ENCODE measurements at regions not wholly inside any gene's neighbourhood (a gene's known extent, or its start where the extent isn't known, plus 50 kb on each side); places are given as distances from the start of the nearest gene placed in this dataset.
A peak's percentile ranks its signal among the peaks of the same experiment; 100 is the strongest.
"Not testable (repeated sequence)": the region's sequence is repeated elsewhere in the genome, so short reads cannot be mapped to it uniquely, and the experiment has no call there.

DNA sequence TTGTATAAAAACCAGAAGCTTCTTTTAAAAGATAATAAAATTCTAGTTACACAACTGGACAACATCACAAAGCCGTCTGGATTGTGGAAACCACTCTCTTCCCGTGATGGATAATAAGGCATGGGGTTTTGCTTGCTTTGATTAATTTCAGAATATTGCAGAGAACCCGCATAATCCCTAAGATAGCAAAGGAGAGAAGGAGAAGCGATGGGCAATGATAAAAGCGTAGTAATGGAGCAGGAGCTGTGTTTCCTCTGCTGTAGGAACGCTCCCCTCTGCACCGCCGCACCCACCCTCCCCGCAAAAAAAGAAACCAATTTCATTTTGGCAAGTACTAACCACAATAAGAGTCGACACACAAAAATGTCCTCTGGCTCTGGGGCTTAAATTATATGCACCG is 340.9 kb upstream of the PSMD7 start:
- no peak overlapping the region for H3K27ac Mint-ChIP-seq
- no peak for DNase-seq (ENCODE audit: extremely low spot score, unreplicated experiment)
- H3K4me1 Mint-ChIP-seq (ENCODE audit: unreplicated experiment) = peaks cover 29% of the 10 kb centered on the region
- TF ChIP-seq, protein P1, sequence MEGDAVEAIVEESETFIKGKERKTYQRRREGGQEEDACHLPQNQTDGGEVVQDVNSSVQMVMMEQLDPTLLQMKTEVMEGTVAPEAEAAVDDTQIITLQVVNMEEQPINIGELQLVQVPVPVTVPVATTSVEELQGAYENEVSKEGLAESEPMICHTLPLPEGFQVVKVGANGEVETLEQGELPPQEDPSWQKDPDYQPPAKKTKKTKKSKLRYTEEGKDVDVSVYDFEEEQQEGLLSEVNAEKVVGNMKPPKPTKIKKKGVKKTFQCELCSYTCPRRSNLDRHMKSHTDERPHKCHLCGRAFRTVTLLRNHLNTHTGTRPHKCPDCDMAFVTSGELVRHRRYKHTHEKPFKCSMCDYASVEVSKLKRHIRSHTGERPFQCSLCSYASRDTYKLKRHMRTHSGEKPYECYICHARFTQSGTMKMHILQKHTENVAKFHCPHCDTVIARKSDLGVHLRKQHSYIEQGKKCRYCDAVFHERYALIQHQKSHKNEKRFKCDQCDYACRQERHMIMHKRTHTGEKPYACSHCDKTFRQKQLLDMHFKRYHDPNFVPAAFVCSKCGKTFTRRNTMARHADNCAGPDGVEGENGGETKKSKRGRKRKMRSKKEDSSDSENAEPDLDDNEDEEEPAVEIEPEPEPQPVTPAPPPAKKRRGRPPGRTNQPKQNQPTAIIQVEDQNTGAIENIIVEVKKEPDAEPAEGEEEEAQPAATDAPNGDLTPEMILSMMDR (conservative IDR thresholded peaks at IDR 0.05) = no peak
- H3K9me3 Mint-ChIP-seq = no peaks in the 10 kb centered on the region
- no peaks in the 10 kb centered on the region for H3K36me3 Mint-ChIP-seq
- no peak overlapping the region for H3K4me3 Mint-ChIP-seq
- H3K27me3 Mint-ChIP-seq = peaks cover 3% of the 10 kb centered on the region

DNA sequence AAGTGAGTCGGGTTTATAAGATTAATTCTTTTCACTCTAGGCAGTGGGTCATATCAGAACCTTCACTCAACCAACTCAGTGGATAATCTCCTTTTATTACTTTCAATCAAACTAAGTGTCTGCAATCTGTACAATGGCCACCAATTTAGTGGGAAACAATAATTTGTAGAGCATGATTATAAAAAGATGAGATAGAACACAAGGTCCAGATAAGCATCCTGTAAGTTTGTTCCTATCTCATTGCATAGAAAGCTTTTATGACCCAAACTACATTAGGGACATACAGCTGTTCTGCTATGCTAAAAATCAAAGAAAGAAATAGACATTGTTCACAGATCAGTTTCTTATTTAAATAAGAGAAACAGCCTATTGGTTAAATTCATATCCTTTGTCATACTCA is 341.4 kb upstream of the PSMD7 start:
- Mint-ChIP-seq H3K9me3 (no peaks in the 10 kb centered on the region), H3K4me1 (ENCODE audit: unreplicated experiment) (peaks cover 29% of the 10 kb centered on the region), H3K27ac (no peak overlapping the region), H3K27me3 (peaks cover 3% of the 10 kb centered on the region), H3K36me3 (no peaks in the 10 kb centered on the region), H3K4me3 (no peak overlapping the region)
- TF ChIP-seq, protein P1 (conservative IDR thresholded peaks at IDR 0.05) = no peak
- DNase-seq (ENCODE audit: extremely low spot score, unreplicated experiment) = no peak

DNA sequence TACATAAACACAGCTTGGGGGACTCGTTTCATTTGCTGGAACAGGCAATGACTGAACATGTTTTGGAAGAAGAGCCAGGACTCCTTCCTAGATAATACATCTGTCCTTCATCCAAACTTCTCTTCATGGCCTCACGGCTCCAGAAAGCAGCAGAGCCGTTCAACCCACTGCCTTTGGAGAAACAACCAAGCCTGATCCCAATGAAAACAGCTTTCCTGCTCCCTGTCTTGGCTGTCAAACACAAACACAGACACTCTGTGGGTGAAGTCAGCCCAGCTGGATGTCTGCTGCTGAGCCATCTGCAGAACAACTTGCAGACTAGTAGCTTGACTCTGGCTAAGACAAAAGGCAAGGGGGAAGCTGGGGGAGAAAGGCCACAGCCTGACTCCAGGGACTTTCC is 345.1 kb upstream of the PSMD7 start:
- no peaks in the 10 kb centered on the region for H3K36me3 Mint-ChIP-seq
- H3K4me3 Mint-ChIP-seq = no peak overlapping the region
- peaks cover 5% of the 10 kb centered on the region for H3K9me3 Mint-ChIP-seq
- H3K27ac Mint-ChIP-seq = peak overlapping the region; percentile 30
- TF ChIP-seq, protein P1 (conservative IDR thresholded peaks at IDR 0.05) = no peak
- H3K4me1 Mint-ChIP-seq (ENCODE audit: unreplicated experiment) = peaks cover 36% of the 10 kb centered on the region
- H3K27me3 Mint-ChIP-seq = peaks cover 3% of the 10 kb centered on the region
- no peak for DNase-seq (ENCODE audit: extremely low spot score, unreplicated experiment)

DNA sequence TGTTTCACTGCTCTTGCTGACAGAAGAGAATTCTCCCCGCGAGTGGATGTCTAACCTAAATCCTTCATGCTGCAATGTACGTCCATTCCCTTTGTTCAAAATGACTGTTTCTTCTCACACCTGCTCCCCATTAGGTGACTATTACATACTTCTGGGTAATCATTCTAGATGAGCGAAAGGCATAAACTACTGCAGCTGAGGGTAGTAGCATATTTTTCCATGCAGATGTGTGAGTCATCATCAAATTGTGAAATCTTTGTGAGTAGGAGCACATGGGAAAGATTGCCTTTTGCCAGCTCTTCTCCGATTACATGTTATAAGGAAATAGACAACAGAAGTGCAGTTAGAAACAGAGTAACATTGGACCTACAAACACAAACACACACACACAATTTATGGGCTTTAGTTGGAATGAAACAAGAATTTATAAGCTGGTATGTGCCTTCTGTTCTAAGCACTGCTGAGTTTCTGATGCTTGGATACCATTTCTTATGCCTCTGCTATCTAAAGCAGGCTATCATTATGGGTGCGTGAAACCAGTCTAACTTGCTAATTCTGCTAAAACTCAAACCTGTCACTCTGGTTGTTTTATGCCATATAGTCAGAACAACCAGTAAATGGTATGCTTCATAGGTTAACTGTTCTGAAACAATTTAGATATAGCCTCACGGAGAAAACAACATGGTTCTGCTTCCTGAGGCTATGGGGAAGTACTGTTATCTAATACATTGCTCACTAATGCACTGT is 346.9 kb upstream of the PSMD7 start:
- peak overlapping the region; percentile 94 for H3K27ac Mint-ChIP-seq
- H3K4me3 Mint-ChIP-seq = peak overlapping the region; percentile 42
- H3K27me3 Mint-ChIP-seq = peaks cover 3% of the 10 kb centered on the region
- no peak for DNase-seq (ENCODE audit: extremely low spot score, unreplicated experiment)
- H3K9me3 Mint-ChIP-seq = peaks cover 5% of the 10 kb centered on the region
- TF ChIP-seq, protein P1 (conservative IDR thresholded peaks at IDR 0.05) = no peak
- H3K36me3 Mint-ChIP-seq = no peaks in the 10 kb centered on the region
- H3K4me1 Mint-ChIP-seq (ENCODE audit: unreplicated experiment) = peaks cover 29% of the 10 kb centered on the region

DNA sequence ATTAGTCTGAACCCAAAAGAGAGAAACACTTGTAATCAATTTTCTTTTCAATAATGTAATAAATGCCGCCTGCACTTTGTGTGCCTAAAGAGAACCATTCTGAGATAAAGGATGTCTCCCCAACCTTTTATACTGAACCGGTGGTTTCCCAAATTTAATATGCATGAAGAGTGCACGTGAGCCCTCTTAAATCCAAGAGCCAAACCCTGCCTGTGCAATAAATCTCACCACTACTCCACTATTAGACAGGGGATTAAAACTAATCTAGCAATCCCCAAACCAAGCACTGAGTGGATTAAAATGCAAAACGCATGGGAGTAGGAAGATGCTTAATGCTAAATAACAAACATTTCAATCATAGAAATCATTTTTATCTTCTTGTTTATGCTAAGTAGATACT is 351.0 kb upstream of the PSMD7 start:
- peaks cover 5% of the 10 kb centered on the region for H3K9me3 Mint-ChIP-seq
- H3K36me3 Mint-ChIP-seq = no peaks in the 10 kb centered on the region
- peaks cover 12% of the 10 kb centered on the region for H3K4me1 Mint-ChIP-seq (ENCODE audit: unreplicated experiment)
- no peak for DNase-seq (ENCODE audit: extremely low spot score, unreplicated experiment)
- H3K27me3 Mint-ChIP-seq = no peaks in the 10 kb centered on the region
- H3K4me3 Mint-ChIP-seq = no peak overlapping the region
- TF ChIP-seq, protein P1 (conservative IDR thresholded peaks at IDR 0.05) = no peak
- H3K27ac Mint-ChIP-seq = no peak overlapping the region

DNA sequence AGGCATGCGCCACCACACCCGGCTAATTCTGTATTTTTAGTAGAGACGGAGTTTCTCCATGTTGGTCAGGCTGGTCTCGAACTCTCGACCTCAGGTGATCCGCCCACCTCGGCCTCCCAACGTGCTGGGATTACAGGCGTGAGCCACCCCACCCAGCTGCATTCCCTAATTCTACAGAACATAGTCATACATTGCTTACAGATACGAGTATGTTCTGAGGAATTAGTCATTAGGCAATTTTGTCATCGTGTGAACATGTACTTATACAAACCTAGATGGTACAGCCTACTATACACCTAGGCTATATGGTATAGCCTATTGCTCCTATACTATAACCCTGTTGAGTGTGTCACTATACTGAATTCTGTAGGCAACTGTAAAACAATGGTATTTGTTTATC is 353.4 kb upstream of the PSMD7 start:
- DNase-seq (ENCODE audit: extremely low spot score, unreplicated experiment); H3K4me1 Mint-ChIP-seq (ENCODE audit: unreplicated experiment); H3K4me3 Mint-ChIP-seq; H3K36me3 Mint-ChIP-seq; H3K27ac Mint-ChIP-seq; H3K9me3 Mint-ChIP-seq; H3K27me3 Mint-ChIP-seq: not testable (repeated sequence)

DNA sequence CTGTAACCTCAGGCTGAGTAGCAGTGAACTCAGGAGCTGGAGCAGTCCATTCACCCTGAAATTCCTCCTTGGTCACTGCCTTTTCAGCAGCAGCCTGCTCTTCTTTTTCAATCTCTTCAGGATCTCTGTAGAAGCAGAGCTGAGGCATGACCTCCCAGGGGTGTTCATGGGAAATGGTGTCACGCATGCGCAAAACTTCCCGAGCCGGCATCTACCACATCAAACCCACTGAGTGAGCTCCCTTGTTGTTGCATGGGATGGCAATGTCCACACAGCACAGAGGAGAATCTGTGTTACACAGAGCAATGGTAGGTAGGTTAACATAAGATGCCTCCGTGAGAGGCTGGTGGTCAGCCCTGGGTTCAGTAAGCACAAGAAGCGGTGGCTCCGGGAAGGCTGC is 355.8 kb upstream of the PSMD7 start:
- not testable (repeated sequence) for H3K9me3 Mint-ChIP-seq

More for the DNA sequence above, 355.8 kb upstream of the PSMD7 start:
- not testable (repeated sequence) for H3K27me3 Mint-ChIP-seq; H3K4me3 Mint-ChIP-seq; H3K27ac Mint-ChIP-seq; H3K36me3 Mint-ChIP-seq; DNase-seq (ENCODE audit: extremely low spot score, unreplicated experiment); H3K4me1 Mint-ChIP-seq (ENCODE audit: unreplicated experiment)
